ENCODE measurements at regions not wholly inside any gene's neighbourhood (a gene's known extent, or its start where the extent isn't known, plus 50 kb on each side); places are given as distances from the start of the nearest gene placed in this dataset.

DNA sequence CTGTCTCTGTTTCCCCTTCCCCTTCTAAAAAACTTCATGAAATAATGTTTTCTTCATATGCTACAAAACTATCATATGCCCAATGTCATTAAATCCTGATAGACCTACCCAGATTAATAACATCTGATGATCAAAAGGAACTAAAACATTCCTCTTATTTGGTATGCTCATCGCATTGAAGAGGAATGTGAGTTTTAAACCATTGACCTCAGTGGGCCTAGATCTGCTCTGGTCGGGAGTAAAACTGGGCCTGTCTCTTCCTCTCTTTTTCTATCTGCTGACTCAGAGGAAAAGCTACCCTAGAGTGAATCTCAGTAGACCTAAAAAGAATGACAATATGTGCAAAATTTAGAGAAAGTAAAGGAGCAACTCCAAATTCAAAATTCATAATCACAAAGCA is 275.8 kb downstream of the SATB1 start:
- Histone ChIP-seq H4K5ac (ENCODE audit: insufficient read length, low read depth, low read length) (no peak overlapping the region), H3K4me2 (ENCODE audit: insufficient read depth, insufficient read length, low read length) (no peak overlapping the region), H3T11ph (ENCODE audit: low read length) (no peak overlapping the region), H3K23ac (ENCODE audit: insufficient read length, low read depth, low read length) (no peak overlapping the region), H3K18ac (ENCODE audit: insufficient read length, low read depth, low read length) (no peak overlapping the region), H2BK5ac (ENCODE audit: insufficient read length, low read length) (no peak overlapping the region), H2AFZ (ENCODE audit: low read length) (no peak overlapping the region), H3K56ac (ENCODE audit: insufficient read length, low read depth, low read length) (no peak overlapping the region), H2BK12ac (ENCODE audit: insufficient read length, low read depth, low read length) (no peak overlapping the region), H2BK120ac (ENCODE audit: low read depth, low read length, poor library complexity, severe bottlenecking) (no peak overlapping the region), H3K14ac (ENCODE audit: insufficient read depth, low read length) (no peak overlapping the region), H3K27ac (ENCODE audit: insufficient read length, low read depth, low read length) (no peak overlapping the region), H4K91ac (ENCODE audit: insufficient read length, low read depth, low read length) (no peak overlapping the region), H3K4ac (ENCODE audit: low read depth, low read length) (no peak overlapping the region), H3K27me3 (ENCODE audit: insufficient read depth, low read length) (no peaks in the 10 kb centered on the region), H4K20me1 (ENCODE audit: control insufficient read depth, insufficient read depth, insufficient read length) (no peaks in the 10 kb centered on the region), H3K9ac (ENCODE audit: extremely low read depth, insufficient read length, low read length) (no peak overlapping the region), H3K4me1 (ENCODE audit: insufficient read depth, low read length) (peaks cover 4% of the 10 kb centered on the region; the same call in 1 of the 2 replicates), H2BK15ac (ENCODE audit: low read depth, low read length) (no peak overlapping the region), H3K23me2 (ENCODE audit: insufficient read length, low read depth, low read length, poor library complexity, severe bottlenecking) (no peaks in the 10 kb centered on the region), H2AK5ac (ENCODE audit: insufficient read length, low read length) (no peak overlapping the region), H3K9me3 (ENCODE audit: control insufficient read depth, low read depth, low read length) (no peaks in the 10 kb centered on the region), H4K8ac (replicated peaks; ENCODE audit: insufficient read length, low read depth, low read length) (no peak overlapping the region), H3K79me1 (ENCODE audit: insufficient read depth, low read depth, low read length, poor library complexity, severe bottlenecking) (no peaks in the 10 kb centered on the region), H2BK20ac (ENCODE audit: low read depth, low read length, poor library complexity, severe bottlenecking) (no peak overlapping the region), H3K79me2 (ENCODE audit: insufficient read depth, low read length) (no peaks in the 10 kb centered on the region)
- H3K4me1 Mint-ChIP-seq, result peaks cover 17 to 26% of the 10 kb centered on the region in 2 experiments
- WGBS (ENCODE audit: extremely low coverage, insufficient read length, low lambda C conversion rate), result no CpG with 5 or more reads among the region's 2 CpGs
- H3K27ac Mint-ChIP-seq, result no peak overlapping the region
- H3K27me3 Mint-ChIP-seq (ENCODE audit: low read depth), result no peaks in the 10 kb centered on the region
- TF ChIP-seq, protein P1, sequence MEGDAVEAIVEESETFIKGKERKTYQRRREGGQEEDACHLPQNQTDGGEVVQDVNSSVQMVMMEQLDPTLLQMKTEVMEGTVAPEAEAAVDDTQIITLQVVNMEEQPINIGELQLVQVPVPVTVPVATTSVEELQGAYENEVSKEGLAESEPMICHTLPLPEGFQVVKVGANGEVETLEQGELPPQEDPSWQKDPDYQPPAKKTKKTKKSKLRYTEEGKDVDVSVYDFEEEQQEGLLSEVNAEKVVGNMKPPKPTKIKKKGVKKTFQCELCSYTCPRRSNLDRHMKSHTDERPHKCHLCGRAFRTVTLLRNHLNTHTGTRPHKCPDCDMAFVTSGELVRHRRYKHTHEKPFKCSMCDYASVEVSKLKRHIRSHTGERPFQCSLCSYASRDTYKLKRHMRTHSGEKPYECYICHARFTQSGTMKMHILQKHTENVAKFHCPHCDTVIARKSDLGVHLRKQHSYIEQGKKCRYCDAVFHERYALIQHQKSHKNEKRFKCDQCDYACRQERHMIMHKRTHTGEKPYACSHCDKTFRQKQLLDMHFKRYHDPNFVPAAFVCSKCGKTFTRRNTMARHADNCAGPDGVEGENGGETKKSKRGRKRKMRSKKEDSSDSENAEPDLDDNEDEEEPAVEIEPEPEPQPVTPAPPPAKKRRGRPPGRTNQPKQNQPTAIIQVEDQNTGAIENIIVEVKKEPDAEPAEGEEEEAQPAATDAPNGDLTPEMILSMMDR (conservative IDR thresholded peaks at IDR 0.05), result no peak
- no peak overlapping the region for H3K4me3 Mint-ChIP-seq
- no peaks in the 10 kb centered on the region for H3K9me3 Mint-ChIP-seq
- H3K36me3 Mint-ChIP-seq (ENCODE audit: insufficient read depth in 1 of 3, low read depth in 3 of 3), result no peaks in the 10 kb centered on the region
- no peak for DNase-seq
